SK-N-SH (cell line): ENCODE measurements at regions not wholly inside any gene's neighbourhood (a gene's known extent, or its start where the extent isn't known, plus 50 kb on each side); places are given as distances from the start of the nearest gene placed in this dataset.

Experiments used
- CTCF ChIA-PET: fragments of 300-600, 350-600 bp; formaldehyde crosslinking; extraction: SDS; loops from one replicate; lab custom pipeline; 2021; lab: Yijun Ruan, JAX
- POLR2A ChIA-PET: fragments of 350-600 bp; sonication (Branson Sonifier 250); formaldehyde crosslinking; extraction: SDS; loops from one replicate; lab custom pipeline; 2020; ENCODE audit warnings: antibody characterized with exemption, inconsistent platforms; lab: Yijun Ruan, JAX
- DNase-seq: peaks from one replicate; pipeline ENCODE4 v3.0.0; 2012
- H2AFZ ChIP-seq: fragments of 200-600 bp; sonication (generic); 2 replicates; pipeline ENCODE4 v1.8.1; 2016; ENCODE audit warnings: antibody characterized with exemption, mild to moderate bottlenecking, low read depth
- H3F3A ChIP-seq: fragments of 200-600 bp; sonication (generic); replicated peaks from 2 replicates; pipeline ENCODE3; 2016; ENCODE audit warnings: antibody characterized with exemption, mild to moderate bottlenecking; ENCODE audit not compliant: insufficient read depth
- H3K27ac ChIP-seq, 2 experiments: fragments of 200-500 bp in 1 of 2; fragments of 200-600 bp in 1 of 2; sonication (Bioruptor generic) in 1 of 2; sonication (generic), shearing (Covaris generic) in 1 of 2; 2 replicates each; pipeline versions ENCODE4 v1.5.1 to v1.6.1; 2014 to 2016; ENCODE audit warnings: low read depth in 2 of 2, inconsistent platforms in 1 of 2, low read length in 1 of 2, mild to moderate bottlenecking in 1 of 2, mixed read lengths in 1 of 2
- H3K27me3 ChIP-seq: fragments of 200-600 bp; sonication (generic), shearing (Covaris generic); 2 replicates; pipeline ENCODE4 v1.6.1; 2016; ENCODE audit warnings: mixed run types; ENCODE audit not compliant: insufficient read depth
- H3K36me3 ChIP-seq, 2 experiments: fragments of 200-500 bp in 1 of 2; fragments of 200-600 bp in 1 of 2; sonication (Bioruptor generic) in 1 of 2; sonication (generic) in 1 of 2; replicated peaks in 1 of 2; 2 replicates each; pipeline versions ENCODE3 to v1.5.1; 2014 to 2016; ENCODE audit warnings: low read length in 1 of 2, mild to moderate bottlenecking in 1 of 2; ENCODE audit not compliant: insufficient read depth in 2 of 2, control insufficient read depth in 1 of 2
- H3K4me1 ChIP-seq, 2 experiments: fragments of 200-500 bp in 1 of 2; fragments of 200-600 bp in 1 of 2; sonication (Bioruptor generic) in 1 of 2; sonication (generic), shearing (Covaris generic) in 1 of 2; 2 replicates each; pipeline versions ENCODE4 v1.5.1 to v1.6.1; 2014 to 2016; ENCODE audit warnings: low read depth in 1 of 2, low read length in 1 of 2, mixed run types in 1 of 2; ENCODE audit not compliant: insufficient read depth in 2 of 2, control insufficient read depth in 1 of 2
- H3K4me2 ChIP-seq: fragments of 200-600 bp; sonication (generic), shearing (Covaris generic); 2 replicates; pipeline ENCODE4 v1.6.1; 2017; ENCODE audit warnings: mixed run types
- H3K4me3 ChIP-seq, 2 experiments: fragments of 200-500 bp in 1 of 2; fragments of 200-600 bp in 1 of 2; sonication (Bioruptor generic) in 1 of 2; sonication (generic), shearing (Covaris generic) in 1 of 2; 2 replicates each; pipeline versions ENCODE4 v1.5.1 to v1.8.1; 2014 to 2016; ENCODE audit warnings: low read depth in 2 of 2, inconsistent platforms in 1 of 2, low read length in 1 of 2, mild to moderate bottlenecking in 1 of 2, mixed read lengths in 1 of 2, moderate library complexity in 1 of 2
- H3K79me2 ChIP-seq: fragments of 200-600 bp; sonication (generic); 2 replicates; pipeline ENCODE4 v1.8.1; 2017; ENCODE audit warnings: mild to moderate bottlenecking; ENCODE audit not compliant: insufficient read depth
- H3K9ac ChIP-seq: fragments of 200-600 bp; sonication (generic); 2 replicates; pipeline ENCODE4 v1.6.1; 2017; ENCODE audit warnings: mixed run types
- H3K9me2 ChIP-seq: fragments of 200-600 bp; sonication (generic); 2 replicates; pipeline ENCODE4 v1.6.1; 2017; ENCODE audit warnings: mixed run types
- H3K9me3 ChIP-seq: fragments of 200-600 bp; sonication (generic); 2 replicates; pipeline ENCODE4 v1.6.1; 2017; ENCODE audit warnings: mixed run types, mild to moderate bottlenecking, moderate library complexity
- H4K20me1 ChIP-seq: fragments of 200-600 bp; sonication (generic); 2 replicates; pipeline ENCODE4 v1.6.1; 2017; ENCODE audit warnings: mild to moderate bottlenecking, mixed run types; ENCODE audit not compliant: insufficient read depth
- EP300 ChIP-seq, 2 experiments: IDR thresholded peaks; 2 replicates each; pipeline versions ENCODE4 v1.4.0 to v1.6.1; 2012; ENCODE audit warnings: borderline replicate concordance in 1 of 2, low read depth in 1 of 2, low read length in 1 of 2
- EZH2phosphoT487 ChIP-seq: fragments of 200-600 bp; sonication (generic); IDR thresholded peaks from 2 replicates; pipeline ENCODE4 v1.6.1; 2017; ENCODE audit warnings: low read depth, mixed run types, mild to moderate bottlenecking, antibody characterized with exemption, moderate library complexity, borderline replicate concordance
- FOXJ3 ChIP-seq: sonication (generic); formaldehyde crosslinking; IDR thresholded peaks from 2 replicates; pipeline ENCODE4 v1.5.1; 2020; ENCODE audit warnings: mild to moderate bottlenecking, missing genetic modification reagents
- FOXM1 ChIP-seq: IDR thresholded peaks from 2 replicates; pipeline ENCODE4 v1.4.0; 2012; ENCODE audit warnings: low read depth, mild to moderate bottlenecking
- GATA2 ChIP-seq: sonication (generic); formaldehyde crosslinking; IDR thresholded peaks from 2 replicates; pipeline ENCODE4 v1.5.0; 2020; ENCODE audit warnings: mild to moderate bottlenecking, missing genetic modification reagents
- JUND ChIP-seq: IDR thresholded peaks from 2 replicates; pipeline ENCODE4 v1.4.0; 2012
- MEF2A ChIP-seq: IDR thresholded peaks from 2 replicates; pipeline ENCODE4 v1.4.0; 2012; ENCODE audit warnings: low read depth, borderline replicate concordance
- MXI1 ChIP-seq: IDR thresholded peaks from 2 replicates; pipeline ENCODE4 v1.6.1; 2012; ENCODE audit warnings: mild to moderate bottlenecking, low read depth, low read length, improper control_type of control experiment
- NFIC ChIP-seq: IDR thresholded peaks from 2 replicates; pipeline ENCODE4 v1.4.0; 2012; ENCODE audit warnings: borderline replicate concordance
- POLR2AphosphoS5 ChIP-seq: IDR thresholded peaks from 2 replicates; pipeline ENCODE4 v1.6.1; 2012; ENCODE audit warnings: low read depth, low read length
- RAD21 ChIP-seq: IDR thresholded peaks from 2 replicates; pipeline ENCODE4 v1.6.1; 2012; ENCODE audit warnings: mild to moderate bottlenecking, low read length
- RCOR1 ChIP-seq: fragments of 150-350 bp; IDR thresholded peaks from 2 replicates; pipeline ENCODE4 v1.6.1; 2017; ENCODE audit warnings: antibody characterized with exemption, low read length
- RXRA ChIP-seq: IDR thresholded peaks from 2 replicates; pipeline ENCODE4 v1.4.0; 2012; ENCODE audit warnings: low read depth, mild to moderate bottlenecking, borderline replicate concordance
- TAF1 ChIP-seq: IDR thresholded peaks from 2 replicates; pipeline ENCODE4 v1.6.1; 2012; ENCODE audit warnings: low read depth, mild to moderate bottlenecking, low read length, moderate library complexity, borderline replicate concordance
- TEAD4 ChIP-seq: IDR thresholded peaks from 2 replicates; pipeline ENCODE4 v1.4.0; 2012; ENCODE audit warnings: mild to moderate bottlenecking, borderline replicate concordance; ENCODE audit not compliant: insufficient read depth
- YY1 ChIP-seq: IDR thresholded peaks from 2 replicates; pipeline ENCODE4 v1.4.0; 2012; ENCODE audit warnings: low read depth, mild to moderate bottlenecking
- WGBS: methylation state at CpG from one replicate; pipeline ENCODE4 v1.1.6; 2017; ENCODE audit warnings: low lambda C conversion rate; 5-methylcytosine and 5-hydroxymethylcytosine counted together
- TF ChIP-seq, protein P1 (sequence below): fragments of 200-600 bp; sonication (generic); IDR thresholded peaks from 2 replicates; pipeline ENCODE4 v1.6.1; 2017; ENCODE audit warnings: antibody characterized with exemption, mild to moderate bottlenecking, moderate library complexity
- TF ChIP-seq, protein P2 (sequence below): IDR thresholded peaks from 2 replicates; pipeline ENCODE4 v1.6.1; 2012; ENCODE audit warnings: mild to moderate bottlenecking, low read depth, low read length, moderate library complexity
- TF ChIP-seq, protein P3 (sequence below): fragments of 150-350 bp; IDR thresholded peaks from 2 replicates; pipeline ENCODE4 v1.6.1; 2016; ENCODE audit warnings: mild to moderate bottlenecking, low read depth, low read length
- TF ChIP-seq, protein P4 (sequence below): IDR thresholded peaks from 2 replicates; pipeline ENCODE4 v1.4.0; 2012; ENCODE audit warnings: low read depth

DNA sequence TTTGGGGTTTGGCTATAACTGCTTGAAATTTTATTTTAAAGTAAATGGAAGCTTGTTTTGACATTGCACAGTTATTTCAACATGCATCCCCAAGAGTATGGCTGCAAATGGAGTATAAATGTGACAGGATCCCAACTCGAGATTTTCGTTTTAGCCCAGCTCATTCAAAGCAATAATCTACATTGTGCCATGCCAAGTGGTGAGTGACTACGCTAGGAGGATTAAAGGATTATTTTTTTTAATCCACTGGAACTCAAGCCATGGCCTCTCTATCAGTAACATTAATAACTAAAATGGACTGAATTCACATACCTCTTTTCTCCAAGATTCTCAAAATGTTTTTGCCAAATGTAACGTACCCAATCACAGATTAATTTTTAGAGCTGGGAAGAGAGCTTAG, 60.6 kb upstream of the AUTS2 start:
- Histone ChIP-seq H3K36me3 (no peaks in the 10 kb centered on the region), H4K20me1 (no peaks in the 10 kb centered on the region), H3K4me2 (no peak overlapping the region), H3K9me2 (no peaks in the 10 kb centered on the region), H3K9ac (no peak overlapping the region), H3F3A (no peaks in the 10 kb centered on the region), H3K4me1 (no peaks in the 10 kb centered on the region), H3K27ac (no peak overlapping the region), H3K27me3 (no peaks in the 10 kb centered on the region), H3K4me3 (no peak overlapping the region), H2AFZ (no peak overlapping the region), H3K9me3 (no peaks in the 10 kb centered on the region), H3K79me2 (no peaks in the 10 kb centered on the region)
- TF ChIP-seq TEAD4 (no peak), FOXJ3 (no peak), RXRA (no peak), YY1 (no peak), MEF2A (no peak), RAD21 (no peak), EP300 (IDR thresholded peaks at IDR 0.05; ENCODE audit: borderline replicate concordance in 1 of 2, low read depth in 1 of 2, low read length in 1 of 2) (no peak), JUND (no peak), RCOR1 (no peak), GATA2 (CRISPR knock-in tag) (no peak), NFIC (no peak), MXI1 (no peak), POLR2AphosphoS5 (no peak), TAF1 (no peak), EZH2phosphoT487 (no peak), FOXM1 (no peak)
- TF ChIP-seq, protein P1, sequence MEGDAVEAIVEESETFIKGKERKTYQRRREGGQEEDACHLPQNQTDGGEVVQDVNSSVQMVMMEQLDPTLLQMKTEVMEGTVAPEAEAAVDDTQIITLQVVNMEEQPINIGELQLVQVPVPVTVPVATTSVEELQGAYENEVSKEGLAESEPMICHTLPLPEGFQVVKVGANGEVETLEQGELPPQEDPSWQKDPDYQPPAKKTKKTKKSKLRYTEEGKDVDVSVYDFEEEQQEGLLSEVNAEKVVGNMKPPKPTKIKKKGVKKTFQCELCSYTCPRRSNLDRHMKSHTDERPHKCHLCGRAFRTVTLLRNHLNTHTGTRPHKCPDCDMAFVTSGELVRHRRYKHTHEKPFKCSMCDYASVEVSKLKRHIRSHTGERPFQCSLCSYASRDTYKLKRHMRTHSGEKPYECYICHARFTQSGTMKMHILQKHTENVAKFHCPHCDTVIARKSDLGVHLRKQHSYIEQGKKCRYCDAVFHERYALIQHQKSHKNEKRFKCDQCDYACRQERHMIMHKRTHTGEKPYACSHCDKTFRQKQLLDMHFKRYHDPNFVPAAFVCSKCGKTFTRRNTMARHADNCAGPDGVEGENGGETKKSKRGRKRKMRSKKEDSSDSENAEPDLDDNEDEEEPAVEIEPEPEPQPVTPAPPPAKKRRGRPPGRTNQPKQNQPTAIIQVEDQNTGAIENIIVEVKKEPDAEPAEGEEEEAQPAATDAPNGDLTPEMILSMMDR, result no peak
- TF ChIP-seq, protein P2, sequence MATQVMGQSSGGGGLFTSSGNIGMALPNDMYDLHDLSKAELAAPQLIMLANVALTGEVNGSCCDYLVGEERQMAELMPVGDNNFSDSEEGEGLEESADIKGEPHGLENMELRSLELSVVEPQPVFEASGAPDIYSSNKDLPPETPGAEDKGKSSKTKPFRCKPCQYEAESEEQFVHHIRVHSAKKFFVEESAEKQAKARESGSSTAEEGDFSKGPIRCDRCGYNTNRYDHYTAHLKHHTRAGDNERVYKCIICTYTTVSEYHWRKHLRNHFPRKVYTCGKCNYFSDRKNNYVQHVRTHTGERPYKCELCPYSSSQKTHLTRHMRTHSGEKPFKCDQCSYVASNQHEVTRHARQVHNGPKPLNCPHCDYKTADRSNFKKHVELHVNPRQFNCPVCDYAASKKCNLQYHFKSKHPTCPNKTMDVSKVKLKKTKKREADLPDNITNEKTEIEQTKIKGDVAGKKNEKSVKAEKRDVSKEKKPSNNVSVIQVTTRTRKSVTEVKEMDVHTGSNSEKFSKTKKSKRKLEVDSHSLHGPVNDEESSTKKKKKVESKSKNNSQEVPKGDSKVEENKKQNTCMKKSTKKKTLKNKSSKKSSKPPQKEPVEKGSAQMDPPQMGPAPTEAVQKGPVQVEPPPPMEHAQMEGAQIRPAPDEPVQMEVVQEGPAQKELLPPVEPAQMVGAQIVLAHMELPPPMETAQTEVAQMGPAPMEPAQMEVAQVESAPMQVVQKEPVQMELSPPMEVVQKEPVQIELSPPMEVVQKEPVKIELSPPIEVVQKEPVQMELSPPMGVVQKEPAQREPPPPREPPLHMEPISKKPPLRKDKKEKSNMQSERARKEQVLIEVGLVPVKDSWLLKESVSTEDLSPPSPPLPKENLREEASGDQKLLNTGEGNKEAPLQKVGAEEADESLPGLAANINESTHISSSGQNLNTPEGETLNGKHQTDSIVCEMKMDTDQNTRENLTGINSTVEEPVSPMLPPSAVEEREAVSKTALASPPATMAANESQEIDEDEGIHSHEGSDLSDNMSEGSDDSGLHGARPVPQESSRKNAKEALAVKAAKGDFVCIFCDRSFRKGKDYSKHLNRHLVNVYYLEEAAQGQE, result no peak
- TF ChIP-seq, protein P3, sequence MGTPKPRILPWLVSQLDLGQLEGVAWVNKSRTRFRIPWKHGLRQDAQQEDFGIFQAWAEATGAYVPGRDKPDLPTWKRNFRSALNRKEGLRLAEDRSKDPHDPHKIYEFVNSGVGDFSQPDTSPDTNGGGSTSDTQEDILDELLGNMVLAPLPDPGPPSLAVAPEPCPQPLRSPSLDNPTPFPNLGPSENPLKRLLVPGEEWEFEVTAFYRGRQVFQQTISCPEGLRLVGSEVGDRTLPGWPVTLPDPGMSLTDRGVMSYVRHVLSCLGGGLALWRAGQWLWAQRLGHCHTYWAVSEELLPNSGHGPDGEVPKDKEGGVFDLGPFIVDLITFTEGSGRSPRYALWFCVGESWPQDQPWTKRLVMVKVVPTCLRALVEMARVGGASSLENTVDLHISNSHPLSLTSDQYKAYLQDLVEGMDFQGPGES, result no peak
- TF ChIP-seq, protein P4, sequence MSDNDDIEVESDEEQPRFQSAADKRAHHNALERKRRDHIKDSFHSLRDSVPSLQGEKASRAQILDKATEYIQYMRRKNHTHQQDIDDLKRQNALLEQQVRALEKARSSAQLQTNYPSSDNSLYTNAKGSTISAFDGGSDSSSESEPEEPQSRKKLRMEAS, result no peak
- CTCF ChIA-PET, result interaction anchor here (0.6 to 1.0 kb wide), 2 partner anchors 16 to 34 kb away, joined by 3 read pairs; no protein-coding TSS in a partner anchor
- no peak for DNase-seq
- POLR2A ChIA-PET, result no interaction called here
- 52% methylated on average over 4 of the region's 4 CpGs for WGBS
